ENCODE measurements at regions not wholly inside any gene's neighbourhood (a gene's known extent, or its start where the extent isn't known, plus 50 kb on each side); places are given as distances from the start of the nearest gene placed in this dataset.
A peak's percentile ranks its signal among the peaks of the same experiment; 100 is the strongest.
"Not testable (repeated sequence)": the region's sequence is repeated elsewhere in the genome, so short reads cannot be mapped to it uniquely, and the experiment has no call there.

DNA sequence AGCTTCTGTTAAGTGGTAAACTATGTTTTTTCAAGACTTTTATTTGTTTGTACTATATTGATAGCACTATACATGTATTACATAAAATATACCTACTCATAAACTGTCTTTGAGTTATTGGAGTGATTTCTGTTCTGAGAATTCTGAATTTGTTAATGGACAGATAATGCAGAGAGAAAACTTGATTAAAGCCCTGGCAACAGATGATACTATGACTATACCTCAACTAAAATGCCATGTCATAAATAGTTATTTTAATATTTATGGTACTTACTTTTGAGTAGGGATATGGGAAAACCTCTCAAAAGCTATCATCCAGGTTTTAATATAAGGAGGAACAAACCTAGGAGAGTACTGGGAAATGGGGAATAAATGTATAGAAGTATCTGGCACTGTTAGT lies 947.2 kb upstream of the ARRDC3 start:
- no peak for DNase-seq (ENCODE audit: low spot score)

DNA sequence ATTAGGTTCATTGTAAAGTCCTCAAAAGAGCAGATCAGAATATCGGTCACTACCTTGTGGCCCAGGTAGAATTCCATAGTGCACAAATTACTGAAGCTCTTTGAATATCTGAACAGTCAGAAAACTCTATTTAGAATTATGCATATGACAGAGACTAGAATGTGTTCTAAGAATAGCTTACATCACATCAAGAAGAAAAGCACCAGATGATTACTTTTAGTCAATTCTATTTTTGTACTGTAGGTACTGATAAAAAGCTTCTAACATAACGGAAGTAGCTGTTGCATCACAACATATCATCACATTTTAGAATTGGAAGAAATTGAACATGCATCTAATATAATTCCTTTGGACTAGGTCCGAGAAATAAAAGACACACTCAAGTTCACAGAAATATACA lies 946.6 kb upstream of the ARRDC3 start:
- no peak for DNase-seq (ENCODE audit: low spot score)

DNA sequence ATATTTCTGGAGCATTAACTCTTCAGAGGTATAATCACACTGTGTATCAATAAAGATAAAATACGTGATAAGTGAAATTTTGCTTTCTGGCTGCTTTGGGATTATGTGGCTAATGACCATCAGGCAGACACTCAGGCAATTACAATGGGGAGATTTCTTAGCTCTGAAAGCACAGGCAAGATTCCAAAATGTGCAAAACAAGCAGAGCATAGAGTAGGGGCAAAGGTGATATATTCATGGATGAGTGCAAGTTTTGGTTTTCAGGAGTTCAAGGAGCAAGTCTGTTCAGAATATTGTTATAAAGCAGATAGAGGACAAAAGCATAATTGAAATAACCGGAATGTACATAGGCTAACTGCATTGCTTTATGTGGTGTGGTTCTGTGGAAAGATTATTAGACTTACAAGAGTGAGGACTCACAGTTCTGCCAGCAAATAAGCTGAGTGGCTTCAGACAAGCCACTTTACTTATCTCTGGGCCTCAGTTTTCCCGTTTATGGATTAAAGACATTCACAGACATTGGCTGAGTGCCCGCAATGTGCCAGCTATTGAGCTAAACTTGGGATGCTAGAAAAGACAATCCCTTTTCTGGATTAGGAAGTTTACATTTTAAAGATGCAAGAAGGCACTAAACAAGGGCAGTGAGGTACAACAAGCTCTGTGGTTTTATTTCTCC lies 945.6 kb upstream of the ARRDC3 start:
- no peak for DNase-seq (ENCODE audit: low spot score)

DNA sequence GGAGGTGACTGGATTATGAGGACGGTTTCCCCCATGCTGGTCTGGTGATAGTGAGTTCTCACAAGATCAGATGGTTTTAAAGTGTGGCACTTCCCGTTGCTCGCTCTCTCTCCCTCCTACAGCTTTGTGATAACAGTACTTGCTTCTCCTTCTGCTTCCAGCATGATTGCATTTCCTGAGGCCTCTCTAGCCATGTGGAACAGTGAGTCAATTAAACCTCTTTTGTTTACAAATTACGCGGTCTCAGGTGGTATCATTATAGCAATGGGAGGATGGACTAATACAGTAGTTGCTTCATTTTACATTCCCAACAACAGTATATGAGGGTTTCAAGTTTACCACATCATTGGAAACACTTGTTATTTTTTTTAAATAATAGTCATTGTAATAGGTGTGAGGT lies 937.3 kb upstream of the ARRDC3 start:
- no peak for DNase-seq (ENCODE audit: low spot score)

DNA sequence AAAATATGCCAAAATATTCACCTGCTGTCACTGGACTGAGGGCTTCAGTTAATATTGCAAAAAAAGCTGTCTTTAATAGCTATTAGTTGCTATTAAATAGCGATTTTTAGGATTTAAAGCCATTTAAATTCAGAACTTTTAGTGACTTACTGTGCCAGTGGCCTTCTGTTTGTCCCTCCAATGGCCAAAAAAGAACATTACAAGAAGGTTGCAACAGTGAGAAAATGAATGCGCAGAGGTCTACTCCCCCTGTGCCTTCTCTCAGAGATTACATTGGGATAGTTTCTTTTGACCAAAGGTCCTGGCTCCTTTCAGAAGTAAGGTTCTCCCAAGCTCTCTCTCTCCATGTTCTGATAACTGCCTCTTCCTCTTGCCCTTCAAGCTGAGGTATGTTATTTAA lies 930.3 kb upstream of the ARRDC3 start:
- DNase-seq (ENCODE audit: low spot score), result no peak

DNA sequence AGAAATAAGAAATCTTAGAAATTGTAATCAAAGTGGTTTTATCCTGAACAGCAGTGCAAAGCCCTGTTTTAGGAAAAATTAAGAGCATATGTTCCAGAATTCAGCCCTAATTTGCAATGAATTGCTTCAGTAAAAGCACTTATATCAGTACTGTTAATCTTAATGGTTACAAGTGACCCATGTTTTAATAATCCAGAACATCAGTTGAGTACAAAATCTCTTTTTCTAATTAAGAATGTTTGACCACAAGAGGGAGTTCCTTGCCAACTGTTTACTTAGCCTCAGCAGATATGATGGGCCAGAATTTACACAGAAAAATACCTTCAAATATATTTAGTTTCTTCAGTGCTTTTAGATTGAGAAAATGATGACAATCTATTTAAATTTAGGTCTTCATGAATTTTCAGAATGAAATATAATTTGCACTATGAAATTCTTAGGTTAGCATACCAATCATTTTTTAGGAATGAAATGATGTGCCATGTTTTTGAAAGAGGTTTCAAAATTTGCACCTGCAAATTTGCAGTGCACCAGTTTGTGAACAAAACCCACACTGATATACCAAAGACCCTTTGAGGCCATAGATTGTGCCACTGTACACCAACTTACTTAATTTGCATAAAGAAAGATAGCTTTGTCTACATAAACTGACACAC lies 926.3 kb upstream of the ARRDC3 start:
- DNase-seq (ENCODE audit: low spot score), result peak; percentile 41

DNA sequence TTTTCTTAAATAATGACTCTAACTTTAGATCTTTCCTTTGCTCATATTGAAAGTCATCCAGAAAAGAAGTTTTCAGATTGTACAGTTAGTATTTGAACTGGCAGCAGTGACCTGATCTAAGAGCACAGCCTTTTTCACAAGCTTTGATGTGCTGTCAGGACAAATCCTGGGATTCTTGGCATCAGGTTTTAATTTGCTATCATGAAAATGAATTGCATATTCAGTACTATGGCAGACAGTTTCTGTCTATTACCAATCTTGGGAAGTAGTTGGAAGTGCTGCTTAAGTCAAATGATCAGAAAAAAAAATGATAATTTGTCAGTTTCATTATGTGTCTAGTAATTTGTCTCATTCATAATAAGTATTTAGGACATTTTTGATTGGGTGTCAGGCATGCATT lies 925.6 kb upstream of the ARRDC3 start:
- no peak for DNase-seq (ENCODE audit: low spot score)

DNA sequence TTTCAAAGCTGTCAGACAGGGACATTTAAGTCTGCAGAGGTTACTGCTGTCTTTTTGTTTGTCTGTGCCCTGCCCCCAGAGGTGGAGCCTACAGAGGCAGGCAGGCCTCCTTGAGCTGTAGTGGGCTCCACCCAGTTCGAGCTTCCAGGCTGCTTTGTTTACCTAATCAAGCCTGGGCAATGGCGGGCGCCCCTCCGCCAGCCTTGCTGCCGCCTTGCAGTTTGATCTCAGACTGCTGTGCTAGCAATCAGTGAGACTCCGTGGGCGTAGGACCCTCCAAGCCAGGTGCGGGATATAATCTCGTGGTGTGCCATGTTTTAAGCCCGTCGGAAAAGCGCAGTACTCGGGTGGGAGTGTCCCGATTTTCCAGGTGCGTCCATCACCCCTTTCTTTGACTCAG lies 919.2 kb upstream of the ARRDC3 start:
- not testable (repeated sequence) for DNase-seq (ENCODE audit: low spot score)

DNA sequence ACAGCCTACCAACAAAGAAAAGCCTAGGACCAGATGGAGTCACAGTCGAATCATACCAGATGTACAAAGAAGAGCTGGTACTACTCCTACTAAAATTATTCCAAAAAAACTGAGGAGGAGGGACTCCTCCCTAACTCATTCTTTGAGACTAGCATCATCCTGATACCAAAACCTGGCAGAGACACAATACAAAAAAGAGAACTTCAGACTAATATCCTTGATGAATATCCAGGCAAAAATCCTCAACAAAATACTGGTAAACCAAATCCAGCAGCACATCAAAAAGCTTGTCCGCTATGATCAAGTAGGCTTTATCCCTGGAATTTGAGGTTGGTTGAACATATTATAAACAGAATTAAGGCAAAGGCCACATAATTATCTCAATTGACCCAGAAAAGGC lies 900.4 kb upstream of the ARRDC3 start:
- DNase-seq (ENCODE audit: low spot score), result no peak

DNA sequence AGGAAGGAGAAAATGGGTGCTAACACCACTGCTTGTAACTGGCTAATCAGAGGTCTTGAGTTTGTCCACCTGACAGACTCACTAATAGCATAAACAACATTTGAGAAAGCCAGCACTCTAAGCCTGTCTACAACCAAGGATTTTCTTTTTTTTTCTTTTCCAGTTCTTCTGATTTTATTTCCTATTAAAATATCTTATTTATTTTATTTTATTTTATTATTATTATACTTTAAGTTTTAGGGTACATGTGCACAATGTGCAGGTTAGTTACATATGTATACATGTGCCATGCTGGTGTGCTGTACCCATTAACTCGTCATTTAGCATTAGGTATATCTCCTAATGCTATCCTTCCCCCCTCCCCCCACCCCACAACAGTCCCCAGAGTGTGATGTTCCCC lies 888.6 kb upstream of the ARRDC3 start:
- not testable (repeated sequence) for DNase-seq (ENCODE audit: low spot score)

DNA sequence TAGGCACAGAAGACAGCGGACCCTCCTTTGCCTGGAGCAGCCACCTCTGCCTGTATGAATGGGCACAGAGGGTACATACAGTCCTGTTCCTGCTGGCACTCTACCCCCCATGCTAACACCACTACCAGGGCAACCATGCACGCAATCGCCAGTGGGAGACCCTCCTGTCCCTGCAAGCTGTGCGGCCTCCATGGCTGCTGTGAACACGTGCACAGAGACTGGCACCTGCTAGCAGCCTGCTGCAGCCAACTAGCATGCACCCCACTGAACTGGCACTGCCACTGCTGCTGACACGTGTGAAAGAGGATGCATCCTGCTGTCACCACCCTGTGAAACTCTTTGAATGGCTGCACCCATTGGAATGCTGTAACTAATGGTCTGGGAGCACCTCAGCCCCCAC lies 885.2 kb upstream of the ARRDC3 start:
- no peak for DNase-seq (ENCODE audit: low spot score)

DNA sequence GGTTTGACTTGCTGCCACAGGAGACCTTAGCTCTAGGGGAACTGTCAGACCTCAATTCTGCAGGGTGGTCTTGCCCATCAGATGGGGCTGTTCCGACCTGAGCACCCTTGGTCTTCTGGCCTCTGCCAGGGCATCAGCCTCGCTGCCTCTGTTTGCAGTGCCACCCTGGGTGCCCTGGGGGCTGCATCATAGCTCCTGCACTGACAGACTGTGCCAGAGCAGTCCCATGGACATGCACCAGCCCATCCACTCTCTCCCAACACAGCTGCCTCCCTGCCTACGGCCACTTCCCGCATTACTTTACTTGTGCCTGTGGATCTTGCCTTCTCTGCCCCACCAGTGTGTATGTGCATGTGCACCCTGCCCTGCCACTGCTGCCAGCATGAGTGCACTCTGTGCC lies 884.7 kb upstream of the ARRDC3 start:
- no peak for DNase-seq (ENCODE audit: low spot score)

DNA sequence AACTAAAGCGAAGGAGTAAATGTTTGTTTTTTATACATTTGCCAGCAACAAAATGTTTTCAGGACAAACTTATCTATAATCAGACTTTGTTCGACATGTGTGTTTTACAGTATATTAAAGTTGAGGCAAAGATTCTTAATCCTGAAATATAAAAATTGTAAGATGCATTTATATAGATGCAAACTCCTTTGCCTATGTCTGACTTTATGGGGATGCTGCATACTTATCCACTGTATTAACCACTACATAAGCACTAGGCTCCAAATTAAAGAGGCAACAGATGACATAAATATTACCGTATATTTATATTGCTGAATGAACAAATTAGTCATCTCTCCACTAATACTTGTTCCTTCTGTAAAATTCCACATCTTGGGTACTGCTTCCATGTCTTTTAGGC lies 882.7 kb upstream of the ARRDC3 start:
- no peak for DNase-seq (ENCODE audit: low spot score)

DNA sequence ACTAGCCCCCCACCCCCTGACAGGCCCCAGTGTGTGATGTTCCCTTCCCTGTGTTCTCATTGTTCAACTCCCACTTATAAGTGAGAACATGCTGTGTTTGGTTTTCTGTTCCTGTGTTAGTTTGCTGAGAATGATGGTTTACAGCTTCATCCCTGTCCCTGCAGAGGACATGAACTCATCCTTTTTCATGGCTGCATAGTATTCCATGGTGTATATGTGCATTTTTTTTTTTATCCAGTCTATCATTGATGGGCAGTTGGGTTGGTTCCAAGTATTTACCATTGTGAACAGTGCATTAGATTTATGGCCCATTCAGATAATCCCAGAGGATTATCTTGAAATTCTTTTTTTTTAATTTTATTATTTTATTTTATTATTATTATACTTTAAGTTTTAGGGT lies 872.5 kb upstream of the ARRDC3 start:
- DNase-seq (ENCODE audit: low spot score), result not testable (repeated sequence)

DNA sequence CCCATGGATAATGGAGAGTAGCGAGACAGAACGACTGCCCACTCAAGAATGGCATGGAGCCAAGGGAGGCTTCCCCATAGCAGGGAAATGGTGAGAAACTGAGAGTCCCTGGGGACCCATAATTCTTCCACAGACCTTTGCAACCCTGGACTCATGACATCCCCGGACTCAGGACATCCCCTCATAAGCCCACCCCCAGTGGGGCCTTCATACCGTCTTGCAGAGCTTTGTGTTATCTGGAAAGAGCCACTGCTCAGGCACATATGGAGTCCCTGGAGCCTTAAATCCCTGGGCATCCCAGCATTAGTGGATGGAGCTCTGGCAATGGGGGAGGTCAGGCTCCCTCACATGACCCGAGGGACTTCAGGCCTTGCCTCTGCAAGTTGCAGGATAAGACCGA lies 865.4 kb upstream of the ARRDC3 start:
- no peak for DNase-seq (ENCODE audit: low spot score)

DNA sequence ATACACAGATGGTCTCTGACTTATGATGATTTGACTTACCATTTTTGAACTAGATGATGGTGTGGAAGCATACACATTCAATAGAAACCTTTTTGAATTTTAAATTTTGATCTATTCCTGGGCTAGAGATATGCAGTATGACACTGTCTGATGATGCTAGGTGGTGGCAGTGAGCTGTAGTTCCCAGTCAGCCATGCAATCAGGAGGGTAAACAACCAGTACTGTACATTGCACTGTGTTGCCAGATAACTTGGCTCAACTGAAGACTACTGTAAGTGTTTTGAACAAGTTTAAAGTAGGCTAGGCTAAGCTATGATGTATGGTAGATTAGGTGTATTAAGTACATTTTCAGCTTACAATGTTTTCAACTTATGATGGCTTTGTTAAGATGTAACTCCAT lies 859.1 kb upstream of the ARRDC3 start:
- no peak for DNase-seq (ENCODE audit: low spot score)

DNA sequence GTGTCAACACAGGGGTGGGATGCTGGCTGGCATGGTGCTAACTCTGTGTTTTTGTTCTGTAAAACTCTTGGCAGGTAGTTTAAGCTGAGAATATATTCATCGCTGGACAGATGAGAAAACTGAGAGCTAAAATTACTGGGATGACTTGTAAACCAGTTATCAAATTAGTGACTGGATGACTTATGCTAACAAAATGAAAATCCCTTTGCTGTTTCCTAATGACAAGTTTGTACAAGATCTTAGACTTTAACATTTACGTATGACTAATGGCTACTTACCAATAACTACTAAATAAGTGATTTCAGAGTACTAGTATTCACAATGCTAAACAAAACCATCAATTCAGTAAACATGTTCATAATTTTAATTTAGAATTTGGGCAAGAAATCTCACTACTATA lies 854.8 kb upstream of the ARRDC3 start:
- no peak for DNase-seq (ENCODE audit: low spot score)

DNA sequence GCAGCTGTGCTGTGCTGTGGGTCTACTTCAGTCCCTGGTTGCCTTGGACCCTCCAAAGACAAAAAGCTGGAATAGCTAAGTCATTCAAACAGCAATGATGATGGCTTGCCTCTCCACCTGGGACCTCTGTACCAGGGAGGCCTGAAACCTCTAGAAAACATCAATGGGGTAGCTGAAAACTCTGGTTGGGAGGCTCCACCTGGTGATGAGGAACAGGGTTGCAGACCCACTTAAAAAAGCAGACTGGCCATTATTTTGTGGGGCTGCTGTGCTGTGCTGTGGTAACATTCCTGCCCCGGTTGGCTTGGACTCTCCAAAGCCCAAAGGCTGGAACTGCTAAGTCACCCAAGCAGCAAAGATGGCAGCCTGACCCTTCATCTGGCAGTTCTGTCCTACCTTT lies 839.3 kb upstream of the ARRDC3 start:
- peak; percentile 18 for DNase-seq (ENCODE audit: low spot score)

DNA sequence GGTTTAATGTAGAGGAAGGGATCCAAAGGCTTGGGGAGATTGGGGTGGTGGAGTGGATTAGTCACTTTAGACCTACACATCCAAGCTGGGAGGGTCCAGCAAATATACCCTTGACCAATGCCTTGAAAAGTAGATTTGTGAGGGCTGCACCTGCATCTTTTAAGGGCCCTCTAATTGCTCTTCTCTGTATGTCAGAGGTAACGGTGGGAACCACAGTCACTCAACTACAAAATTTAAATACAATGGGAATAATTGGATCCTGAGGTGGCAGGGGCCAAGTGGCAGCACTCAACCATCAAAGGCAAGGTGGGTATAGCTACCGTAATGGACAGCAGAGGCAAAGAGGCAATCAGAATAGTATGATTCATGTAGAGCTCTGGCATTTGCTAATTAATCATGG lies 833.7 kb upstream of the ARRDC3 start:
- DNase-seq (ENCODE audit: low spot score), result not testable (repeated sequence)

DNA sequence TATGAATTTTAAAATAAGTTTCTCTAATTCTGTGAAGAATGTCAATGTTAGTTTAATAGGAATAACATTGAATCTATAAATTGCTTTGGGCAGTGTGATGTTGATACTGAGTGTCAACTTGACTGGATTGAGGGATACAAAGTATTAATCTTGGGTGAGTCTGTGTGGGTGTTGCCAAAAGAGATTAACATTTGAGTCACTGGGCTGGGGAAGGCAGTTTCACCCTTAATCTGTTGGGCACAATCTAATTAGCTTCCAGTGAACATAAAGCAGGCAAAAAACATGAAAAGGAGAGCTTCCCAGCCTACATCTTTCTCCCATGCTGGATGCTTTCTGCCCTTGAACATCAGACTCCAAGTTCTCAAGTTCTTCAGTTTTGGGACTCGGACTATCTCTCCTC lies 832.0 kb upstream of the ARRDC3 start:
- DNase-seq (ENCODE audit: low spot score), result no peak

DNA sequence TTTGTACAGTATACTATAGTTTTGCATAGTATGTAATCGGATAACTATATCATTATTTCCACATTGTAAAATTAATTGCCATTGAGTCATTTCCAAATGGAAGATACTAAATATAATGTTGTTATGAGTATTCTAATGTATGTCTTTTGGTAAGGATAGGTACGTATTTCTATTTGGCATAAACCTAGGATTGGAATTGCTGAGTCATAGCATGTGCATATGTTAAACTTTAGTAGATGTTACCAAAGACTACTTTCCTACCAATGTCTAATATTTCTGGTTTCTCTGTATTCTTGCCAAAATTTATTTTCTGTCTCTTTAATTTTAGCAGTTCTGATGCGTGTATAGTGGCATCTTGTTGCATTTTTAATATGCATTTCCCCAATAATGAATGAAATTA lies 825.1 kb upstream of the ARRDC3 start:
- DNase-seq (ENCODE audit: low spot score), result no peak

DNA sequence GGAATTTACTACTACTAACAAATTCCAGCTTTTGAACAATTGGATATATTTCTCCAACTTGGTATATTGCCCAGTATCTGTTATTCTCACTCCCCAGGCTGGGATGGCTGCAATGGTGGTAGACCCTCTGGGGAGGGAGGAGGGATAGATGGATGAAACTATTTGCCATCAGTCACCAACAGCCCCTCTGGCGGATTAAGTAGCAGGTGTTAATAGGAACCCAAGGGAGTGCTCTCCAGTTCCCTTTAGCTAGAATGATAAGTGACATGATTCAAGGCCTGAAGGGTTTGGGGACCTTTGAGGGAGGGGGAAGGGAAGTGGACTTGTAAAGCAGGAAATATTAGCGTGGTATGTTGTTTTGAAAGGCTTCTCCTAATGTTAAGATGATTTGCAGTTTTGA lies 824.0 kb upstream of the ARRDC3 start:
- DNase-seq (ENCODE audit: low spot score), result no peak

DNA sequence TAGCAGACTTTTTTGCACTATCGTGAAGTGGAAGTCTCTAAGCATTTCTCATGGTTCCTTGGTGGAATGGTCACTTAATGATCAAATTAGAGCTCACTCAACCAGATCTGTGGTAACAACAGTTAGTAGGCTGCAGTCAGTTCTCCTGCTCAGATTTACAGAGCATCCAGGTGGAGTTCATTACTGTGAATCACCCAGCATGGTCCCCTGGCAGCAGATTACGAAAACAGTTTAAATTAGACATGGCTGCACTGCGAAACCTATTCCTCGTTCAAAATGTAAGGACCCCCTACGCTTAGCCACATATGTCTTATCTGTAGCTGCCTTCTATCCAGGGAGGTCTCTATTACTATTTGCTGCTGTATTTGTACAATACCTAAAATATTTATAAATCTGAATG lies 823.6 kb upstream of the ARRDC3 start:
- DNase-seq (ENCODE audit: low spot score), result no peak

DNA sequence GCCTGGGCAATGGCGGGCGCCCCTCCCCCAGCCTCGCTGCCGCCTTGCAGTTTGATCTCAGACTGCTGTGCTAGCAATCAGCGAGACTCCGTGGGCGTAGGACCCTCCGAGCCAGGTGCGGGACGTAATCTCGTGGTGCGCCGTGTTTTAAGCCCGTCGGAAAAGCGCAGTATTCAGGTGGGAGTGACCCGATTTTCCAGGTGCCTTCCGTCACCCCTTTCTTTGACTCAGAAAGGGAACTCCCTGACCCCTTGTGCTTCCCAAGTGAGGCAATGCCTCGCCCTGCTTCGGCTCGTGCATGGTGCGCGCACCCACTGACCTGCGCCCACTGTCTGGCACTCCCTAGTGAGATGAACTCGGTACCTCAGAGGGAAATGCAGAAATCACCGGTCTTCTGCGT lies 815.9 kb upstream of the ARRDC3 start:
- DNase-seq (ENCODE audit: low spot score), result not testable (repeated sequence)
